H1 (cell line): ENCODE measurements at regions not wholly inside any gene's neighbourhood (a gene's known extent, or its start where the extent isn't known, plus 50 kb on each side); places are given as distances from the start of the nearest gene placed in this dataset.

ENCODE experiments used
- CBX5 ChIP-seq: fragments of 300-800, 300-1000 bp; sonication (generic); IDR thresholded peaks from 2 replicates; pipeline ENCODE4 v1.7.1; 2016; ENCODE audit warnings: antibody characterized with exemption, low read length, low read depth
- EZH2 ChIP-seq: fragments of 200-600 bp; sonication (generic); IDR thresholded peaks from 2 replicates; pipeline ENCODE4 v1.7.1; 2012; ENCODE audit warnings: low read depth, mild to moderate bottlenecking, moderate library complexity, low read length, inconsistent platforms; ENCODE audit not compliant: severe bottlenecking
- POLR2A ChIP-seq, 2 experiments: IDR thresholded peaks; 1 replicate in 1 of 2; 2 replicates in 1 of 2; pipeline ENCODE4 v1.6.1; 2011; ENCODE audit warnings: low read depth in 2 of 2, low read length in 2 of 2, mild to moderate bottlenecking in 2 of 2; ENCODE audit errors: control extremely low read depth in 1 of 2
- POLR2AphosphoS5 ChIP-seq: IDR thresholded peaks from 2 replicates; pipeline ENCODE4 v1.6.1; 2011; ENCODE audit warnings: low read depth, low read length
- RFX5 ChIP-seq: IDR thresholded peaks from 2 replicates; pipeline ENCODE4 v1.6.1; 2011; ENCODE audit warnings: low read depth, low read length, improper control_type of control experiment, borderline replicate concordance
- SIN3A ChIP-seq, 2 experiments: IDR thresholded peaks in 1 of 2; conservative IDR thresholded peaks in 1 of 2; 2 replicates each; pipeline ENCODE4 v1.6.1; 2011 to 2012; ENCODE audit warnings: low read length in 2 of 2, improper control_type of control experiment in 1 of 2, low read depth in 1 of 2, mild to moderate bottlenecking in 1 of 2
- SRF ChIP-seq: IDR thresholded peaks from 2 replicates; pipeline ENCODE4 v1.6.1; 2011; ENCODE audit warnings: mild to moderate bottlenecking, low read depth, low read length, moderate library complexity
- TAF1 ChIP-seq: IDR thresholded peaks from 2 replicates; pipeline ENCODE4 v1.6.1; 2011; ENCODE audit warnings: mild to moderate bottlenecking, low read depth, low read length
- ZNF274 ChIP-seq: IDR thresholded peaks from 2 replicates; pipeline ENCODE4 v1.7.0; 2012; ENCODE audit warnings: low read length, borderline replicate concordance; ENCODE audit errors: extremely low read depth
- TF ChIP-seq, protein P1 (sequence below), 3 experiments: IDR thresholded peaks; 1 replicate in 2 of 3; 2 replicates in 1 of 3; pipeline versions ENCODE4 v1.5.1 to v1.6.1; 2011; ENCODE audit warnings: low read length in 3 of 3, mild to moderate bottlenecking in 3 of 3, inconsistent platforms in 2 of 3, low read depth in 1 of 3, moderate library complexity in 1 of 3; ENCODE audit not compliant: insufficient read depth in 1 of 3; ENCODE audit errors: control extremely low read depth in 1 of 3
- TF ChIP-seq, protein P2 (sequence below): IDR thresholded peaks from 2 replicates; pipeline ENCODE4 v1.6.1; 2011; ENCODE audit warnings: low read length, improper control_type of control experiment

DNA sequence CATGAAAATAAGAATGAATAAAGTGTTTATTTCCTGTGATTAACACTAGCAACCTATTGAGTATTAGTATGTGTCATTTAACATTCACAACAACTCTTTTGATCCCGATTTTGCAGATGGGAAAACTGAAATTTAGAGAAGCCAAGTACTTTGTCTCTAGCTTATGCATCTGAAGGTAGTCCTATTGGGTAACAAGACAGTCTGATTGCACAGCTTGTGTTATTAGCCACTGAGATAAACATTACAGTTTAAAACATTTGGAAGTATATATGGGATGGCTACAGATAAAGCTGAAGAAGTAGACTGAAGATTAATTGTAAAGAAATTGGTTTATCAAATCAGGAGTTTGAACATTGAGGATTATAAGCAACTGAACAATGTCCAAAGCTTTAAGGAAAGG lies 99.6 kb upstream of the PDE5A start:
- TF ChIP-seq, protein P1, sequence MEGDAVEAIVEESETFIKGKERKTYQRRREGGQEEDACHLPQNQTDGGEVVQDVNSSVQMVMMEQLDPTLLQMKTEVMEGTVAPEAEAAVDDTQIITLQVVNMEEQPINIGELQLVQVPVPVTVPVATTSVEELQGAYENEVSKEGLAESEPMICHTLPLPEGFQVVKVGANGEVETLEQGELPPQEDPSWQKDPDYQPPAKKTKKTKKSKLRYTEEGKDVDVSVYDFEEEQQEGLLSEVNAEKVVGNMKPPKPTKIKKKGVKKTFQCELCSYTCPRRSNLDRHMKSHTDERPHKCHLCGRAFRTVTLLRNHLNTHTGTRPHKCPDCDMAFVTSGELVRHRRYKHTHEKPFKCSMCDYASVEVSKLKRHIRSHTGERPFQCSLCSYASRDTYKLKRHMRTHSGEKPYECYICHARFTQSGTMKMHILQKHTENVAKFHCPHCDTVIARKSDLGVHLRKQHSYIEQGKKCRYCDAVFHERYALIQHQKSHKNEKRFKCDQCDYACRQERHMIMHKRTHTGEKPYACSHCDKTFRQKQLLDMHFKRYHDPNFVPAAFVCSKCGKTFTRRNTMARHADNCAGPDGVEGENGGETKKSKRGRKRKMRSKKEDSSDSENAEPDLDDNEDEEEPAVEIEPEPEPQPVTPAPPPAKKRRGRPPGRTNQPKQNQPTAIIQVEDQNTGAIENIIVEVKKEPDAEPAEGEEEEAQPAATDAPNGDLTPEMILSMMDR (IDR thresholded peaks at IDR 0.05; ENCODE audit: control extremely low read depth in 1 of 3, insufficient read depth in 1 of 3, low read depth in 1 of 3, low read length in 3 of 3): no peak
- TF ChIP-seq TAF1 (no peak), RFX5 (no peak), EZH2 (no peak), SIN3A (conservative IDR thresholded peaks at IDR 0.05 in 1 of 2, IDR thresholded peaks at IDR 0.05 in 1 of 2; ENCODE audit: low read depth in 1 of 2, low read length in 2 of 2) (no peak), ZNF274 (no peak), SRF (no peak), POLR2A (IDR thresholded peaks at IDR 0.05; ENCODE audit: control extremely low read depth in 1 of 2, low read depth in 2 of 2, low read length in 2 of 2) (no peak), CBX5 (no peak), POLR2AphosphoS5 (no peak)
- TF ChIP-seq, protein P2, sequence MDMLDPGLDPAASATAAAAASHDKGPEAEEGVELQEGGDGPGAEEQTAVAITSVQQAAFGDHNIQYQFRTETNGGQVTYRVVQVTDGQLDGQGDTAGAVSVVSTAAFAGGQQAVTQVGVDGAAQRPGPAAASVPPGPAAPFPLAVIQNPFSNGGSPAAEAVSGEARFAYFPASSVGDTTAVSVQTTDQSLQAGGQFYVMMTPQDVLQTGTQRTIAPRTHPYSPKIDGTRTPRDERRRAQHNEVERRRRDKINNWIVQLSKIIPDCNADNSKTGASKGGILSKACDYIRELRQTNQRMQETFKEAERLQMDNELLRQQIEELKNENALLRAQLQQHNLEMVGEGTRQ: no peak
